PC-9 (cell line): ENCODE measurements at regions not wholly inside any gene's neighbourhood (a gene's known extent, or its start where the extent isn't known, plus 50 kb on each side); places are given as distances from the start of the nearest gene placed in this dataset.

Experiments
- CTCF ChIP-seq: fragments of 200-600 bp; sonication (generic); conservative IDR thresholded peaks from 2 replicates; pipeline ENCODE4 v1.6.1; 2017; ENCODE audit warnings: mixed run types, antibody characterized with exemption, mild to moderate bottlenecking, moderate library complexity
- EZH2 ChIP-seq: fragments of 200-600 bp; sonication (generic); IDR thresholded peaks from 2 replicates; pipeline ENCODE4 v1.8.0; 2017; ENCODE audit warnings: antibody characterized with exemption, low read depth

DNA sequence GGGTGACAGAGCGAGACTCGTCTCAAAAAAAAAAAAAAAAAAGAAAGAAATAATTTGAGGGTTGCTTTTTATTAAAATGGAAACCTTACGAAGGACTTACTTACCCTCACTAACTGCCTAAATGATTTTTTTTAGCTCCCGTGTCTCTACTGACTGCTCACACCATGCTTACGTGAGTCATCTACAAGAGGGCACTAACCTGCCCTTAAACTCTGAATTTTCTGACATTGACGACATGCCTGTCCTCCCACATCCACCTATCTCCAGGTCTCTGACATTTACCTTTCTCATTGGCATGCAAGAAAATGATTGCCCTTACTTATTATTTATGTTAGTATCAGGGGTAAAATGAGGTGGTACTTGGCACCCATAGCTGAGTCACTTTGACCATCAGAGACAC is 1286.3 kb upstream of the AUTS2 start:
- TF ChIP-seq CTCF (no peak), EZH2 (no peak)
